HEK293T (cell line): ENCODE measurements at regions not wholly inside any gene's neighbourhood (a gene's known extent, or its start where the extent isn't known, plus 50 kb on each side); places are given as distances from the start of the nearest gene placed in this dataset.
"Not testable (repeated sequence)": the region's sequence is repeated elsewhere in the genome, so short reads cannot be mapped to it uniquely, and the experiment has no call there.

ENCODE experiments used
- CTCF ChIA-PET: fragments of 350-600 bp; formaldehyde crosslinking; extraction: SDS; loops from one replicate; lab custom pipeline; 2021; ENCODE audit warnings: antibody characterized with exemption, inconsistent platforms; lab: Yijun Ruan, JAX
- POLR2A ChIA-PET: fragments of 350-600 bp; formaldehyde crosslinking; extraction: SDS; loops from one replicate; lab custom pipeline; 2020; ENCODE audit warnings: antibody characterized with exemption, inconsistent platforms; lab: Yijun Ruan, JAX
- DNase-seq: peaks from one replicate; pipeline ENCODE4 v3.0.0; 2012; ENCODE audit warnings: mixed read lengths; ENCODE audit errors: extremely low spot score
- ARNT ChIP-seq: fragments of 450-650 bp; IDR thresholded peaks from 2 replicates; pipeline ENCODE4 v1.6.1; 2017; ENCODE audit warnings: mild to moderate bottlenecking
- BHLHE40 ChIP-seq: fragments of 450-650 bp; IDR thresholded peaks from 2 replicates; pipeline ENCODE4 v1.6.1; 2016; ENCODE audit warnings: mild to moderate bottlenecking, moderate library complexity, borderline replicate concordance
- CTBP1 ChIP-seq: fragments of 450-650 bp; IDR thresholded peaks from 2 replicates; pipeline ENCODE4 v1.6.1; 2016; ENCODE audit warnings: borderline replicate concordance
- ELF4 ChIP-seq: fragments of 450-650 bp; IDR thresholded peaks from 2 replicates; pipeline ENCODE4 v1.6.1; 2017; ENCODE audit warnings: antibody characterized with exemption
- FOXA1 ChIP-seq: fragments of 450-650 bp; IDR thresholded peaks from 2 replicates; pipeline ENCODE4 v1.6.1; 2016; ENCODE audit warnings: mild to moderate bottlenecking
- FOXK2 ChIP-seq: fragments of 450-650 bp; IDR thresholded peaks from 2 replicates; pipeline ENCODE4 v1.6.1; 2016; ENCODE audit warnings: mild to moderate bottlenecking
- FOXM1 ChIP-seq: fragments of 450-650 bp; IDR thresholded peaks from 2 replicates; pipeline ENCODE4 v1.6.1; 2017; ENCODE audit warnings: mild to moderate bottlenecking, borderline replicate concordance
- HDGF ChIP-seq: fragments of 450-650 bp; IDR thresholded peaks from 2 replicates; pipeline ENCODE4 v1.6.1; 2017; ENCODE audit warnings: antibody characterized with exemption, borderline replicate concordance
- L3MBTL2 ChIP-seq: fragments of 450-650 bp; conservative IDR thresholded peaks from 2 replicates; pipeline ENCODE4 v1.6.1; 2016; ENCODE audit warnings: mild to moderate bottlenecking
- LEF1 ChIP-seq: fragments of 450-650 bp; IDR thresholded peaks from 2 replicates; pipeline ENCODE4 v1.6.1; 2017; ENCODE audit warnings: mild to moderate bottlenecking, borderline replicate concordance
- NFRKB ChIP-seq: fragments of 450-650 bp; IDR thresholded peaks from 2 replicates; pipeline ENCODE4 v1.6.1; 2016; ENCODE audit warnings: mild to moderate bottlenecking, moderate library complexity
- PKNOX1 ChIP-seq: fragments of 450-650 bp; IDR thresholded peaks from 2 replicates; pipeline ENCODE4 v1.6.1; 2016
- SP1 ChIP-seq: fragments of 450-650 bp; IDR thresholded peaks from 2 replicates; pipeline ENCODE4 v1.6.1; 2017
- SUZ12 ChIP-seq: fragments of 450-650 bp; IDR thresholded peaks from 2 replicates; pipeline ENCODE4 v1.6.1; 2016; ENCODE audit warnings: mild to moderate bottlenecking
- TARDBP ChIP-seq: fragments of 450-650 bp; IDR thresholded peaks from 2 replicates; pipeline ENCODE4 v1.6.1; 2016
- ZNF384 ChIP-seq: fragments of 450-650 bp; IDR thresholded peaks from 2 replicates; pipeline ENCODE4 v1.6.1; 2016

GRCh38 chr3:153783106-153783505 lies 338.1 kb upstream of the ARHGEF26 start:
- CTCF ChIA-PET, result interaction anchor here (1.2 kb wide), 1 partner anchor 187 kb away, joined by 3 read pairs; no protein-coding TSS in a partner anchor
- POLR2A ChIA-PET, result no interaction called here
- TF ChIP-seq FOXA1, result no peak
- DNase-seq, result peak; percentile 20

DNA sequence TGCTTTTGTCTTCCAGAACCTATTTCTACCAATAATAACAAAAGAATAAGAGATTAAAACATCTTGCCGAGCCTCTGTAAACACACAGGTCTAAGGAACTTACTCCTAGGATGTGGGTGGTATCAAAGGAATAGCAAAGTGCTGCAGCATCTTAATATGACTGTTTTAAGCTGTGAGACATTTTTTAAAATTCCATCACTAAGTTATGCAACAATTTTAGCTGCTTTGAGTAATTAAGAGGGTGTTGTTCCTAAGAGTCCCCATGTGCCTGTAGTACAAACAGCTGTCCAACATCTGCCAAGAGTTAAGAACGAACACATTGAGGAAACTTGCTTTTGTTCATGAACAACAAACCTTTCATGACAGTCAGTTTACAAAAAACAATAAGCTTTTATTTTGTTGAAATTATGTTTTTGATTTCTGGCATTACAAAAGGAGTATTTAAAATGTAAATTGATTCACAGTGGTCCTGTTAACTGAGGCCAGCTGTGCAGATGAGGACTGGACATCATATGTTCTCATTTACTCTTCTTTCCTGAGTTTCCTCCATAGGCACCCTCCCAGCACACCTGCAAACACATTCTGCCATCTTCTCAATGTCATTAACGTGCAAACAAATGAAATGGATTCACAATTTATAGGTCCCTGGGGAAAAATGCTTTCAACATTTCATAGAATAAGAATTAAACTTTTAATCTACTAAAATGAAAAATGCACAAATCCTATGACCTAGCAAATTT lies 337.3 kb upstream of the ARHGEF26 start:
- DNase-seq, result no peak
- ChIA-PET CTCF (no interaction called here), POLR2A (no interaction called here)
- no peak for TF ChIP-seq FOXA1
- no peak for TF ChIP-seq HDGF
- TF ChIP-seq ARNT, result no peak
- TF ChIP-seq SP1, result no peak
- no peak for TF ChIP-seq NFRKB
- no peak for TF ChIP-seq ZNF384
- TF ChIP-seq LEF1, result no peak
- TF ChIP-seq FOXM1, result no peak
- TF ChIP-seq FOXK2, result no peak
- TF ChIP-seq PKNOX1, result no peak

DNA sequence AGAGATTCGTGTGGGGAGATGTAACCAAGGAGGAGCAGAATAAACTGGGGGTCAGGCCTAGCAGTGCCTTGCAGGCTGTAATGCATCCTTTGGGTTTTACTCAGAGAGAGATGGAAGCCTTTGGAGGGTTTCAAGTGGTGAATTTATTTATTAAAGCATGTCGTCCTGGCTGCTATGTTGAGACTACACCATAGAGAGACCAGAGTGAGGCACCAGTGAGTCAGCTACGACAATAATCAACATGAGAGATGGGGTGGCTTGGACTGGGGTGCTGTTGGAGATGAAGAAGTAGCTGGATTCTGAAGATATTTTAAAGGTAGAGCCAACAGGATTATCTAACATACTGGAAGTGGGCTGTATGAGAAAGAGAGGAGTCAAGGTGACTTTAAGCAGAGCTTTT lies 335.3 kb upstream of the ARHGEF26 start:
- no peak for TF ChIP-seq ELF4
- TF ChIP-seq FOXM1, result no peak
- no peak for TF ChIP-seq PKNOX1
- no peak for TF ChIP-seq ARNT
- TF ChIP-seq SUZ12, result no peak
- no peak for DNase-seq
- ChIA-PET POLR2A (no interaction called here), CTCF (interaction anchor here (0.6 kb wide), 1 partner anchor 55 kb away, joined by 3 read pairs; no protein-coding TSS in a partner anchor)

- TF ChIP-seq FOXM1 (no peak), NFRKB (no peak), LEF1 (no peak), SP1 (no peak), SUZ12 (no peak), BHLHE40 (no peak), PKNOX1 (no peak), TARDBP (no peak), CTBP1 (no peak), ZNF384 (no peak), FOXA1 (no peak), ELF4 (no peak), HDGF (no peak), FOXK2 (no peak), L3MBTL2 (no peak)
- ChIA-PET POLR2A (no interaction called here), CTCF (no interaction called here)
- DNase-seq, result no peak
Measured at GRCh38 chr3:153789380-153789779, 331.8 kb upstream of the ARHGEF26 start.

- DNase-seq, POLR2A ChIA-PET, CTCF ChIA-PET: not testable (repeated sequence)
Measured at GRCh38 chr3:153797056-153797455, 324.1 kb upstream of the ARHGEF26 start.

DNA sequence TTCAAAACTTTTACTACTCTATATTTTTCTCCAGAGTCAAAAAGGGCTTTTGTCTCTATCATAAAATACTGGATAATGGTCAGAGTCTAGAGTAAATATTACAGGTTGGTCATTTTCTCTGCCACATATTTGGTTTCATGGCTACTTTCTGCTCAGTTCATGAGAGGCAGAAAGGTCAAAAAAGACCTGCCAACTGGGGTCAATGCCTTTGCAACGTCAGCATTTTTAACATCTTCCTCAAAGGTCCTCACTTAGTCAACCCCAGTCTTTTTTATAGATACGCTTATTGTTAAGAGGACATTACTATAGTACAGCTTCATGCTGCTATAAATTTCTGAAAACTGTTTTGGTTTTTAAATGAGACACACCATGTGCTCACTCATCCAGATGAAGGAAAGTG lies 312.1 kb upstream of the ARHGEF26 start:
- POLR2A ChIA-PET, result no interaction called here
- TF ChIP-seq TARDBP (no peak), NFRKB (no peak), FOXK2 (no peak), ARNT (no peak), ELF4 (no peak)
- no peak for DNase-seq
- CTCF ChIA-PET, result no interaction called here

DNA sequence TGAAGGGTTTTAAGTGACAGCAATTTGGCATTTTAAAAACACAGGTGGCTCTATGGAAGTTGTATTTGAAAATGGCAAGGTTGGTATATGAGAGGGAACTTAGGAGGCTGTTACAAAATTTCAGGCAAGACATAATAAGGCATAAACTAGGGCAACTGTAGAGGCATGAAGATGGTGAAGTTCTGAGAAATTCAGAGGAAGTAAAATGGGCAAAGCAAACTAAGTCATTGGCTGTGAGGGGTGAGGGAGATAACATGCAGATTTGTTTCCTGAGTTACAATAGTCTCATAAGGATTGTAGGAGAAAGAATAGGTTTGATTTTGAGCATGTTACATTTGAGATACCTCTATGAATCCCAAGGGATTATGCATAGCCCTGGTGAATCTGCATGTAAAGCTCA lies 302.9 kb upstream of the ARHGEF26 start:
- TF ChIP-seq L3MBTL2, result no peak
- TF ChIP-seq PKNOX1, result no peak
- no peak for TF ChIP-seq ZNF384
- TF ChIP-seq FOXM1, result no peak
- no peak for TF ChIP-seq TARDBP
- no peak for TF ChIP-seq BHLHE40
- TF ChIP-seq FOXK2, result no peak
- no peak for TF ChIP-seq SP1
- no peak for TF ChIP-seq CTBP1
- TF ChIP-seq SUZ12, result no peak
- no peak for TF ChIP-seq FOXA1
- no peak for TF ChIP-seq HDGF
- no peak for TF ChIP-seq ARNT
- TF ChIP-seq NFRKB, result no peak
- TF ChIP-seq LEF1, result no peak
- no peak for TF ChIP-seq ELF4
- no peak for DNase-seq
- ChIA-PET CTCF (no interaction called here), POLR2A (no interaction called here)
